ENCODE measurements at regions not wholly inside any gene's neighbourhood (a gene's known extent, or its start where the extent isn't known, plus 50 kb on each side); places are given as distances from the start of the nearest gene placed in this dataset.
A peak's percentile ranks its signal among the peaks of the same experiment; 100 is the strongest.

GRCh38 chr3:63089751-63090132 lies 188.4 kb upstream of the SYNPR start:
- POLR2A ChIA-PET: no interaction called here
- CTCF ChIA-PET: interaction anchor here (1.4 kb wide), 1 partner anchor 17 kb away, joined by 3 read pairs; no protein-coding TSS in a partner anchor
- Mint-ChIP-seq H3K27me3 (ENCODE audit: low read depth) (no peaks in the 10 kb centered on the region), H3K27ac (peak overlapping the region; percentile 78), H3K4me3 (no peak overlapping the region), H3K36me3 (no peaks in the 10 kb centered on the region), H3K4me1 (peaks cover 52% of the 10 kb centered on the region), H3K9me3 (no peaks in the 10 kb centered on the region)
- no peak for TF ChIP-seq PRDM15 (CRISPR knock-in tag; IDR thresholded peaks at IDR 0.05)
- no peak for TF ChIP-seq ZNF425 (CRISPR knock-in tag; conservative IDR thresholded peaks at IDR 0.05)
- no peak for TF ChIP-seq NR2C2 (CRISPR knock-in tag; IDR thresholded peaks at IDR 0.05)
- TF ChIP-seq USF1 (CRISPR knock-in tag; IDR thresholded peaks at IDR 0.05): no peak
- TF ChIP-seq NR3C1 (CRISPR knock-in tag; conservative IDR thresholded peaks at IDR 0.05; ENCODE audit: low read depth): no peak
- no peak for TF ChIP-seq ZNF121 (CRISPR knock-in tag; IDR thresholded peaks at IDR 0.05)
- no peak for TF ChIP-seq ZNF232 (CRISPR knock-in tag; IDR thresholded peaks at IDR 0.05)
- TF ChIP-seq AFF4 (CRISPR knock-in tag; IDR thresholded peaks at IDR 0.05; ENCODE audit: borderline replicate concordance): no peak
- TF ChIP-seq ARID4B (CRISPR knock-in tag; IDR thresholded peaks at IDR 0.05; ENCODE audit: borderline replicate concordance): no peak
- no peak for TF ChIP-seq ESRRA (CRISPR knock-in tag; IDR thresholded peaks at IDR 0.05; ENCODE audit: borderline replicate concordance)
- no peak for TF ChIP-seq CREB1 (CRISPR knock-in tag; IDR thresholded peaks at IDR 0.05)
- no peak for TF ChIP-seq SP1 (CRISPR knock-in tag; conservative IDR thresholded peaks at IDR 0.05)
- no peak for TF ChIP-seq E2F4 (CRISPR knock-in tag; IDR thresholded peaks at IDR 0.05; ENCODE audit: borderline replicate concordance, low read depth)
- TF ChIP-seq ELF4 (CRISPR knock-in tag; IDR thresholded peaks at IDR 0.05; ENCODE audit: low read depth): no peak
- ATAC-seq (peak; percentile 59), DNase-seq (ENCODE audit: low spot score) (no peak)
